ENCODE measurements at regions not wholly inside any gene's neighbourhood (a gene's known extent, or its start where the extent isn't known, plus 50 kb on each side); places are given as distances from the start of the nearest gene placed in this dataset.

- H3K36me3 ChIP-seq (ENCODE audit: insufficient read depth, low read length, poor library complexity, severe bottlenecking): no peaks in the 10 kb centered on the region
- no peak overlapping the region for H3K27ac ChIP-seq (ENCODE audit: low read depth, low read length, poor library complexity, severe bottlenecking)
- no peaks in the 10 kb centered on the region for H3K27me3 ChIP-seq (replicated peaks; ENCODE audit: insufficient read depth, low read depth, low read length, poor library complexity)
- H3K4me3 ChIP-seq (ENCODE audit: low read depth, low read length, poor library complexity, severe bottlenecking): no peak overlapping the region
- no peaks in the 10 kb centered on the region for H3K9me3 ChIP-seq (ENCODE audit: low read depth, low read length, poor library complexity, severe bottlenecking)
- POLR2A ChIA-PET (ENCODE audit: low non-redundant PET): no interaction called here
- H3K4me1 ChIP-seq (ENCODE audit: insufficient read depth, low read length, poor library complexity, severe bottlenecking): no peaks in the 10 kb centered on the region
- no peak for DNase-seq (ENCODE audit: low spot score)
- intact Hi-C loops (cut with micrococcal nuclease; ENCODE audit: unreplicated experiment): no loop called here
- TF ChIP-seq EZH2 (IDR thresholded peaks at IDR 0.05; ENCODE audit: borderline replicate concordance, low read depth, low read length, poor library complexity, severe bottlenecking) (no peak), CTCF (conservative IDR thresholded peaks at IDR 0.05; ENCODE audit: low read depth, low read length) (no peak)
- BruUV-seq (replicated peaks): no TSS peak
- CTCF ChIA-PET: no interaction called here
These were observed 415.3 kb upstream of the C16orf82 start for GRCh38 chr16:26651464-26651863.

- POLR2A ChIA-PET (ENCODE audit: low non-redundant PET): no interaction called here
- H3K36me3 ChIP-seq (ENCODE audit: insufficient read depth, low read length, poor library complexity, severe bottlenecking): no peaks in the 10 kb centered on the region
- BruUV-seq (replicated peaks): no TSS peak
These were observed 414.8 kb upstream of the C16orf82 start for GRCh38 chr16:26651884-26652283.

GRCh38 chr16:26658486-26658885 is 408.2 kb upstream of the C16orf82 start:
- Histone ChIP-seq H3K4me1 (ENCODE audit: insufficient read depth, low read length, poor library complexity, severe bottlenecking) (no peaks in the 10 kb centered on the region), H3K27me3 (replicated peaks; ENCODE audit: insufficient read depth, low read depth, low read length, poor library complexity) (no peaks in the 10 kb centered on the region), H3K27ac (ENCODE audit: low read depth, low read length, poor library complexity, severe bottlenecking) (no peak overlapping the region), H3K4me3 (ENCODE audit: low read depth, low read length, poor library complexity, severe bottlenecking) (no peak overlapping the region), H3K36me3 (ENCODE audit: insufficient read depth, low read length, poor library complexity, severe bottlenecking) (no peaks in the 10 kb centered on the region), H3K9me3 (ENCODE audit: low read depth, low read length, poor library complexity, severe bottlenecking) (no peaks in the 10 kb centered on the region)
- no peak for TF ChIP-seq EZH2 (IDR thresholded peaks at IDR 0.05; ENCODE audit: borderline replicate concordance, low read depth, low read length, poor library complexity, severe bottlenecking)
- TF ChIP-seq CTCF (conservative IDR thresholded peaks at IDR 0.05; ENCODE audit: low read depth, low read length): no peak
- no peak for DNase-seq (ENCODE audit: low spot score)
- CTCF ChIA-PET: no interaction called here
- no TSS peak for BruUV-seq (replicated peaks)
- intact Hi-C loops (cut with micrococcal nuclease; ENCODE audit: unreplicated experiment): no loop called here
- POLR2A ChIA-PET (ENCODE audit: low non-redundant PET): no interaction called here

More at GRCh38 chr16:26651884-26652283, 414.8 kb upstream of the C16orf82 start:
- CTCF ChIA-PET: no interaction called here
- H3K27ac ChIP-seq (ENCODE audit: low read depth, low read length, poor library complexity, severe bottlenecking): no peak overlapping the region
- TF ChIP-seq EZH2 (IDR thresholded peaks at IDR 0.05; ENCODE audit: borderline replicate concordance, low read depth, low read length, poor library complexity, severe bottlenecking) (no peak), CTCF (conservative IDR thresholded peaks at IDR 0.05; ENCODE audit: low read depth, low read length) (no peak)
- H3K4me1 ChIP-seq (ENCODE audit: insufficient read depth, low read length, poor library complexity, severe bottlenecking): no peaks in the 10 kb centered on the region
- H3K4me3 ChIP-seq (ENCODE audit: low read depth, low read length, poor library complexity, severe bottlenecking): no peak overlapping the region
- intact Hi-C loops (cut with micrococcal nuclease; ENCODE audit: unreplicated experiment): no loop called here
- DNase-seq (ENCODE audit: low spot score): no peak
- no peaks in the 10 kb centered on the region for H3K9me3 ChIP-seq (ENCODE audit: low read depth, low read length, poor library complexity, severe bottlenecking)
- H3K27me3 ChIP-seq (replicated peaks; ENCODE audit: insufficient read depth, low read depth, low read length, poor library complexity): no peaks in the 10 kb centered on the region
